Urinary bladder (tissue), 3 donors: ENCODE measurements at regions not wholly inside any gene's neighbourhood (a gene's known extent, or its start where the extent isn't known, plus 50 kb on each side); places are given as distances from the start of the nearest gene placed in this dataset.

Experiments
- DNase-seq: peaks from one replicate; pipeline ENCODE4 v3.0.0-alpha.2; 2015; ENCODE audit errors: extremely low spot score
- H3K27ac ChIP-seq: one replicate; pipeline ENCODE4 v1.5.1; 2013; ENCODE audit warnings: low read depth, mild to moderate bottlenecking, moderate library complexity
- H3K36me3 ChIP-seq: one replicate; pipeline ENCODE4 v1.6.1; 2013; ENCODE audit warnings: mild to moderate bottlenecking, moderate library complexity; ENCODE audit not compliant: insufficient read depth
- H3K4me1 ChIP-seq: one replicate; pipeline ENCODE4 v1.6.1; 2013; ENCODE audit warnings: mild to moderate bottlenecking, moderate library complexity; ENCODE audit not compliant: insufficient read depth
- H3K4me3 ChIP-seq: one replicate; pipeline ENCODE4 v1.5.1; 2013; ENCODE audit warnings: low read depth, low read length
- WGBS: extraction: QIAGEN DNeasy Blood & Tissue Kit; methylation state at CpG from one replicate; pipeline ENCODE4 v1.1.7; 2013; 5-methylcytosine and 5-hydroxymethylcytosine counted together
- donor health status: healthy with polysubstance abuse.
- donor health status: healthy.

- Histone ChIP-seq H3K4me3 (no peak overlapping the region), H3K4me1 (no peaks in the 10 kb centered on the region), H3K27ac (no peak overlapping the region), H3K36me3 (no peaks in the 10 kb centered on the region)
- 83% methylated on average over 3 of the region's 3 CpGs for WGBS
- no peak for DNase-seq
These were observed 181.4 kb upstream of the BCL6 start for GRCh38 chr3:187926620-187927019.

GRCh38 chr3:187927565-187927964, 182.3 kb upstream of the BCL6 start:
- H3K4me3 ChIP-seq = no peak overlapping the region
- no peak for DNase-seq
- no peak overlapping the region for H3K27ac ChIP-seq
- 96% methylated on average over 1 of the region's 1 CpG for WGBS
- H3K36me3 ChIP-seq = no peaks in the 10 kb centered on the region
- H3K4me1 ChIP-seq = no peaks in the 10 kb centered on the region

GRCh38 chr3:187929112-187929816, 184.0 kb upstream of the BCL6 start:
- WGBS = 56% methylated on average over 8 of the region's 8 CpGs
- no peak for DNase-seq
- H3K36me3 ChIP-seq = no peaks in the 10 kb centered on the region
- H3K4me1 ChIP-seq = no peaks in the 10 kb centered on the region
- no peak overlapping the region for H3K27ac ChIP-seq
- no peak overlapping the region for H3K4me3 ChIP-seq

GRCh38 chr3:187930021-187930420, 184.8 kb upstream of the BCL6 start:
- no peak overlapping the region for H3K4me3 ChIP-seq
- WGBS = 82% methylated on average over 3 of the region's 3 CpGs
- no peaks in the 10 kb centered on the region for H3K4me1 ChIP-seq
- DNase-seq = no peak
- no peak overlapping the region for H3K27ac ChIP-seq
- H3K36me3 ChIP-seq = no peaks in the 10 kb centered on the region

GRCh38 chr3:187931101-187931500, 185.8 kb upstream of the BCL6 start:
- DNase-seq = no peak
- Histone ChIP-seq H3K4me3 (no peak overlapping the region), H3K27ac (no peak overlapping the region), H3K4me1 (no peaks in the 10 kb centered on the region), H3K36me3 (no peaks in the 10 kb centered on the region)
- WGBS = 94% methylated on average over 4 of the region's 4 CpGs

GRCh38 chr3:187931770-187932278, 186.6 kb upstream of the BCL6 start:
- DNase-seq = no peak
- 84% methylated on average over 4 of the region's 4 CpGs for WGBS
- no peak overlapping the region for H3K27ac ChIP-seq
- H3K4me1 ChIP-seq = no peaks in the 10 kb centered on the region
- no peaks in the 10 kb centered on the region for H3K36me3 ChIP-seq
- no peak overlapping the region for H3K4me3 ChIP-seq

GRCh38 chr3:187932530-187932929, 187.3 kb upstream of the BCL6 start:
- H3K4me1 ChIP-seq = no peaks in the 10 kb centered on the region
- WGBS = 96% methylated on average over 6 of the region's 6 CpGs

GRCh38 chr3:187935623-187936156, 190.4 kb upstream of the BCL6 start:
- Histone ChIP-seq H3K4me3 (no peak overlapping the region), H3K27ac (no peak overlapping the region), H3K4me1 (no peaks in the 10 kb centered on the region), H3K36me3 (no peaks in the 10 kb centered on the region)
- 80% methylated on average over 17 of the region's 17 CpGs for WGBS
- DNase-seq = no peak

More at GRCh38 chr3:187932530-187932929, 187.3 kb upstream of the BCL6 start:
- no peak overlapping the region for H3K27ac ChIP-seq
- no peak overlapping the region for H3K4me3 ChIP-seq
- no peaks in the 10 kb centered on the region for H3K36me3 ChIP-seq
- no peak for DNase-seq

- Histone ChIP-seq H3K4me1 (no peaks in the 10 kb centered on the region), H3K27ac (no peak overlapping the region), H3K4me3 (no peak overlapping the region), H3K36me3 (no peaks in the 10 kb centered on the region)
- WGBS = 91% methylated on average over 1 of the region's 1 CpG
- DNase-seq = no peak
These were observed 191.4 kb upstream of the BCL6 start for GRCh38 chr3:187936676-187937075.

- H3K27ac ChIP-seq = no peak overlapping the region
- no peak overlapping the region for H3K4me3 ChIP-seq
- H3K36me3 ChIP-seq = no peaks in the 10 kb centered on the region
- H3K4me1 ChIP-seq = no peaks in the 10 kb centered on the region
- 92% methylated on average over 2 of the region's 2 CpGs for WGBS
- no peak for DNase-seq
These were observed 194.6 kb upstream of the BCL6 start for GRCh38 chr3:187939891-187940290.

GRCh38 chr3:187941135-187941847, 196.0 kb upstream of the BCL6 start:
- no peak overlapping the region for H3K27ac ChIP-seq
- no peaks in the 10 kb centered on the region for H3K4me1 ChIP-seq
- no peaks in the 10 kb centered on the region for H3K36me3 ChIP-seq
- WGBS = 65% methylated on average over 4 of the region's 4 CpGs
- DNase-seq = no peak
- no peak overlapping the region for H3K4me3 ChIP-seq

GRCh38 chr3:187941848-187942194, 196.6 kb upstream of the BCL6 start:
- H3K36me3 ChIP-seq = no peaks in the 10 kb centered on the region
- no peak overlapping the region for H3K27ac ChIP-seq
- no peaks in the 10 kb centered on the region for H3K4me1 ChIP-seq
- H3K4me3 ChIP-seq = no peak overlapping the region
- 82% methylated on average over 2 of the region's 2 CpGs for WGBS
- DNase-seq = no peak

- whole genome bisulfite sequencing = 97% methylated on average over 10 of the region's 10 CpGs
- Histone ChIP-seq H3K27ac (no peak overlapping the region), H3K4me1 (no peaks in the 10 kb centered on the region), H3K36me3 (no peaks in the 10 kb centered on the region), H3K4me3 (no peak overlapping the region)
- DNase-seq = no peak
These were observed 197.5 kb upstream of the BCL6 start for GRCh38 chr3:187942658-187943241.
